ENCODE measurements at regions not wholly inside any gene's neighbourhood (a gene's known extent, or its start where the extent isn't known, plus 50 kb on each side); places are given as distances from the start of the nearest gene placed in this dataset.

GRCh38 chr7:69363136-69363535 lies 235.1 kb upstream of the AUTS2 start:
- Histone ChIP-seq H3K4me3 (no peak overlapping the region), H3K9me3 (replicated peaks) (no peaks in the 10 kb centered on the region), H3K27ac (replicated peaks) (no peak overlapping the region), H3K36me3 (no peaks in the 10 kb centered on the region), H3K4me1 (peaks cover 9% of the 10 kb centered on the region), H3K27me3 (ENCODE audit: low read depth) (no peaks in the 10 kb centered on the region)
- TF ChIP-seq CTCF (IDR thresholded peaks at IDR 0.05; ENCODE audit: borderline replicate concordance): no peak
- intact Hi-C loops (cut with micrococcal nuclease): no loop called here
- DNase-seq: no peak

GRCh38 chr7:69364813-69365643 lies 233.2 kb upstream of the AUTS2 start:
- no peaks in the 10 kb centered on the region for H3K9me3 ChIP-seq (replicated peaks)
- no peaks in the 10 kb centered on the region for H3K27me3 ChIP-seq (ENCODE audit: low read depth)
- no peaks in the 10 kb centered on the region for H3K4me1 ChIP-seq
- no peak overlapping the region for H3K4me3 ChIP-seq
- H3K36me3 ChIP-seq: no peaks in the 10 kb centered on the region
- no peak for TF ChIP-seq CTCF (IDR thresholded peaks at IDR 0.05; ENCODE audit: borderline replicate concordance)
- H3K27ac ChIP-seq (replicated peaks): no peak overlapping the region
- intact Hi-C loops (cut with micrococcal nuclease): no loop called here
- no peak for DNase-seq

GRCh38 chr7:69365651-69366192 lies 232.6 kb upstream of the AUTS2 start:
- H3K9me3 ChIP-seq (replicated peaks): no peaks in the 10 kb centered on the region
- no peak overlapping the region for H3K4me3 ChIP-seq
- intact Hi-C loops (cut with micrococcal nuclease): no loop called here
- DNase-seq: no peak
- no peaks in the 10 kb centered on the region for H3K27me3 ChIP-seq (ENCODE audit: low read depth)
- H3K36me3 ChIP-seq: no peaks in the 10 kb centered on the region
- H3K4me1 ChIP-seq: no peaks in the 10 kb centered on the region
- no peak for TF ChIP-seq CTCF (IDR thresholded peaks at IDR 0.05; ENCODE audit: borderline replicate concordance)
- no peak overlapping the region for H3K27ac ChIP-seq (replicated peaks)

- intact Hi-C loops (cut with micrococcal nuclease): no loop called here
- no peaks in the 10 kb centered on the region for H3K4me1 ChIP-seq
- H3K27me3 ChIP-seq (ENCODE audit: low read depth): no peaks in the 10 kb centered on the region
- DNase-seq: no peak
- no peaks in the 10 kb centered on the region for H3K9me3 ChIP-seq (replicated peaks)
- TF ChIP-seq CTCF (IDR thresholded peaks at IDR 0.05; ENCODE audit: borderline replicate concordance): no peak
- no peak overlapping the region for H3K4me3 ChIP-seq
- H3K36me3 ChIP-seq: no peaks in the 10 kb centered on the region
- no peak overlapping the region for H3K27ac ChIP-seq (replicated peaks)
Measured at GRCh38 chr7:69367780-69368179, 230.5 kb upstream of the AUTS2 start.

- DNase-seq: no peak
- H3K36me3 ChIP-seq: no peaks in the 10 kb centered on the region
- no peak overlapping the region for H3K4me3 ChIP-seq
- no peak for TF ChIP-seq CTCF (IDR thresholded peaks at IDR 0.05; ENCODE audit: borderline replicate concordance)
- no peaks in the 10 kb centered on the region for H3K27me3 ChIP-seq (ENCODE audit: low read depth)
- H3K27ac ChIP-seq (replicated peaks): no peak overlapping the region
- H3K9me3 ChIP-seq (replicated peaks): no peaks in the 10 kb centered on the region
- H3K4me1 ChIP-seq: no peaks in the 10 kb centered on the region
- intact Hi-C loops (cut with micrococcal nuclease): no loop called here
Measured at GRCh38 chr7:69373171-69374043, 224.9 kb upstream of the AUTS2 start.
